HepG2 (cell line): ENCODE measurements at regions not wholly inside any gene's neighbourhood (a gene's known extent, or its start where the extent isn't known, plus 50 kb on each side); places are given as distances from the start of the nearest gene placed in this dataset.

Experiments
- ATAC-seq: fragments of 200-7000 bp; cut with Tn5 transposase; 3 replicates; pipeline ENCODE4 v1.9.1; 2020; ENCODE audit warnings: mild to moderate bottlenecking, moderate library complexity
- BruUV-seq: library from RNA; stranded (reverse); fragments of 400-500 nt; replicated peaks from 2 replicates; lab custom pipeline; 2021; lab: Mats Ljungman, UMichigan
- CTCF ChIA-PET: fragments of 300-600 bp; formaldehyde crosslinking; extraction: SDS; loops from one replicate; lab custom pipeline; 2021; ENCODE audit warnings: low total read pairs, inconsistent platforms, low intra/inter-chr PET ratio; lab: Yijun Ruan, JAX
- POLR2A ChIA-PET: fragments of 350-600 bp; sonication (Branson Sonifier 250); formaldehyde crosslinking; loops from one replicate; lab custom pipeline; 2020; ENCODE audit warnings: antibody characterized with exemption, inconsistent platforms; lab: Yijun Ruan, JAX
- DNase-seq: peaks from one replicate; pipeline ENCODE4 v3.0.0-alpha.2; 2015; ENCODE audit warnings: low spot score
- FAIRE-seq: peaks from 3 replicates; lab custom pipeline; 2011; peaks lifted over from hg19 to GRCh38; lab: Jason Lieb, UNC
- H2AFZ ChIP-seq: one replicate; pipeline ENCODE4 v1.6.1; 2011; ENCODE audit warnings: low read length, inconsistent platforms
- H3K27ac ChIP-seq: fragments of 300-600 bp; 3 replicates; pipeline ENCODE4 v1.8.0; 2011; ENCODE audit warnings: mixed run types, mild to moderate bottlenecking, mixed read lengths, low read length, inconsistent platforms; ENCODE audit not compliant: insufficient read depth; ENCODE audit errors: extremely low read length
- H3K27me3 ChIP-seq, 2 experiments: fragments of 200-600 bp in 1 of 2; 2 replicates in 1 of 2; 3 replicates in 1 of 2; pipeline versions ENCODE4 v1.6.0 to v1.8.0; 2011; ENCODE audit warnings: low read length in 2 of 2, mild to moderate bottlenecking in 2 of 2, moderate library complexity in 2 of 2, inconsistent platforms in 1 of 2; ENCODE audit not compliant: insufficient read depth in 2 of 2, control insufficient read depth in 1 of 2
- H3K36me3 ChIP-seq, 2 experiments: fragments of 200-600 bp in 1 of 2; replicated peaks in 1 of 2; 2 replicates in 1 of 2; 3 replicates in 1 of 2; pipeline versions ENCODE4 v1.5.1 to v1.8.0; 2011; ENCODE audit warnings: low read length in 2 of 2, inconsistent platforms in 1 of 2; ENCODE audit not compliant: insufficient read depth in 2 of 2, control insufficient read depth in 1 of 2
- H3K4me1 ChIP-seq: 2 replicates; pipeline ENCODE4 v1.5.1; 2012; ENCODE audit warnings: low read length, inconsistent platforms; ENCODE audit not compliant: insufficient read depth
- H3K4me2 ChIP-seq: 2 replicates; pipeline ENCODE4 v1.6.0; 2011; ENCODE audit warnings: low read depth, low read length, inconsistent platforms
- H3K4me3 ChIP-seq, 3 experiments: fragments of 200-600 bp in 1 of 3; sonication (generic), shearing (Covaris generic) in 1 of 3; replicated peaks in 1 of 3; 2 replicates each; pipeline ENCODE4 v1.5.1; 2011 to 2016; ENCODE audit warnings: low read length in 3 of 3, inconsistent platforms in 2 of 3, low read depth in 2 of 3, mild to moderate bottlenecking in 2 of 3, control low read depth in 1 of 3, mixed read lengths in 1 of 3; ENCODE audit not compliant: insufficient read depth in 1 of 3
- H3K79me2 ChIP-seq: one replicate; pipeline ENCODE4 v1.6.1; 2011; ENCODE audit warnings: low read length, inconsistent platforms; ENCODE audit not compliant: insufficient read depth
- H3K9ac ChIP-seq: 2 replicates; pipeline ENCODE4 v1.6.0; 2011; ENCODE audit warnings: mild to moderate bottlenecking, low read depth, low read length, inconsistent platforms; ENCODE audit not compliant: insufficient read depth
- H3K9me3 ChIP-seq: 2 replicates; pipeline ENCODE4 v1.5.1; 2012; ENCODE audit warnings: mild to moderate bottlenecking, low read length
- H4K20me1 ChIP-seq: 2 replicates; pipeline ENCODE4 v1.6.0; 2011; ENCODE audit warnings: inconsistent platforms, mild to moderate bottlenecking, low read length, moderate library complexity; ENCODE audit not compliant: insufficient read depth
- FOXM1 ChIP-seq: sonication (generic); formaldehyde crosslinking; IDR thresholded peaks from 2 replicates; pipeline ENCODE4 v1.5.0; 2020; ENCODE audit warnings: missing genetic modification reagents
- IKZF1 ChIP-seq: fragments of 450-650 bp; IDR thresholded peaks from 2 replicates; pipeline ENCODE4 v1.7.1; 2016
- PHF5A ChIP-seq: IDR thresholded peaks from one replicate; pipeline ENCODE4 v1.6.1; 2018; ENCODE audit warnings: low read depth, missing genetic modification reagents; ENCODE audit not compliant: unreplicated experiment
- ZNF543 ChIP-seq: sonication (generic); formaldehyde crosslinking; IDR thresholded peaks from 2 replicates; pipeline ENCODE4 v1.4.0; 2020; ENCODE audit warnings: mild to moderate bottlenecking, missing genetic modification reagents
- WGBS: methylation state at CpG from one replicate; pipeline ENCODE4 v1.1.6; 2017; ENCODE audit warnings: low lambda C conversion rate; 5-methylcytosine and 5-hydroxymethylcytosine counted together
- in situ Hi-C: cut with HindIII; loops from 2 replicates; pipeline ENCODE4 v1.10.0; 2017; ENCODE audit warnings: low pct_unique_long_range_greater_than_20kb; ENCODE audit not compliant: extremely low pct_ligation_motif_present
- intact Hi-C: fragments of 100-400 bp; cut with micrococcal nuclease; formaldehyde crosslinking; loops from one replicate; pipeline ENCODE4 v1.10.0; 2022; ENCODE audit not compliant: unreplicated experiment
- TF ChIP-seq, protein P1 (sequence below): fragments of 450-650 bp; IDR thresholded peaks from 2 replicates; pipeline ENCODE4 v1.6.1; 2016

DNA sequence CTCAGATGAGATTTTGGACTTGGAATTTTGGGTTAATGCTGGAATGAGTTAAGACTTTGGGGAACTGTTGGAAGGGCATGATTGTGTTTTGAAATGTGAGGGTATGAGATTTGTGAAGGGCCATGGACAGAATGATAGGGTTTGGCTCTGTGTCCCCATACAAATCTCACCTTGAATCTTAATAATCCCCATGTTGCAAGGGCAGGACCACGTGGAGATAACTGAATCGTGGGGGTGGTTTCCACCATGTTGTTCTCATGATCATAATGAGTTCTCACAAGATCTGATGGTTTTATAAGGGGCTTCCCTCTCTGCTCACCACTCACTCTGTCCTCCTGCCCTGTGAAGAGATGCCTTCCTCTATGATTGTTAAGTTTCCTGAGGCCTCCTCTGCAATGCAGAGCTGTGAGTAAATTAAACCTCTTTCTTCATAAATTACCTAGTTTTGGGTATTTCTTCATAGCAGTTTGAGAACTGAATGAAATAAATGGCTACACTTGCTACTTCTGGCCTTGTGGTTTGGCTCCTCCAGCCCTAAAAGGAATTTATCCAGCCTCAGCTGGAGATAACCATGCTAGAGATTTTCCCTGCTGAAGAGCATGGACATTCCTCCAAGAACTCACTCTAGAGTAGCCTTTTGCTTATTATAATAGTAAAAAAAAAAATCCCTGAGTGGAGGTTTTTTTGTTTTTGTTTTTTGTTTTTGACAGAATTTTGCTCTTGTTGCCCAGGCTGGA is 144.3 kb upstream of the TFPI start:
- BruUV-seq = no TSS peak
- no peaks in the 10 kb centered on the region for H3K4me1 ChIP-seq
- no peaks in the 10 kb centered on the region for H4K20me1 ChIP-seq
- no peaks in the 10 kb centered on the region for H3K79me2 ChIP-seq
- in situ Hi-C loops = no loop called here
- no peak for TF ChIP-seq ZNF543 (CRISPR knock-in tag)
- TF ChIP-seq, protein P1, sequence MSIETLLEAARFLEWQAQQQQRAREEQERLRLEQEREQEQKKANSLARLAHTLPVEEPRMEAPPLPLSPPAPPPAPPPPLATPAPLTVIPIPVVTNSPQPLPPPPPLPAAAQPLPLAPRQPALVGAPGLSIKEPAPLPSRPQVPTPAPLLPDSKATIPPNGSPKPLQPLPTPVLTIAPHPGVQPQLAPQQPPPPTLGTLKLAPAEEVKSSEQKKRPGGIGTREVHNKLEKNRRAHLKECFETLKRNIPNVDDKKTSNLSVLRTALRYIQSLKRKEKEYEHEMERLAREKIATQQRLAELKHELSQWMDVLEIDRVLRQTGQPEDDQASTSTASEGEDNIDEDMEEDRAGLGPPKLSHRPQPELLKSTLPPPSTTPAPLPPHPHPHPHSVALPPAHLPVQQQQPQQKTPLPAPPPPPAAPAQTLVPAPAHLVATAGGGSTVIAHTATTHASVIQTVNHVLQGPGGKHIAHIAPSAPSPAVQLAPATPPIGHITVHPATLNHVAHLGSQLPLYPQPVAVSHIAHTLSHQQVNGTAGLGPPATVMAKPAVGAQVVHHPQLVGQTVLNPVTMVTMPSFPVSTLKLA = peak; percentile 91
- no peaks in the 10 kb centered on the region; a peak in 1 of 5 replicates for H3K27me3 ChIP-seq
- FAIRE-seq (no peak), DNase-seq (no peak), ATAC-seq (no peak)
- ChIA-PET POLR2A (no interaction called here), CTCF (no interaction called here)
- no peak overlapping the region for H3K4me2 ChIP-seq
- intact Hi-C loops = no loop called here
- H3K9ac ChIP-seq = no peak overlapping the region
- no peak overlapping the region for H3K4me3 ChIP-seq
- no peaks in the 10 kb centered on the region for H3K9me3 ChIP-seq
- WGBS = 5% methylated on average over 2 of the region's 2 CpGs
- no peaks in the 10 kb centered on the region for H3K36me3 ChIP-seq
- no peak overlapping the region for H2AFZ ChIP-seq
- no peak overlapping the region for H3K27ac ChIP-seq

DNA sequence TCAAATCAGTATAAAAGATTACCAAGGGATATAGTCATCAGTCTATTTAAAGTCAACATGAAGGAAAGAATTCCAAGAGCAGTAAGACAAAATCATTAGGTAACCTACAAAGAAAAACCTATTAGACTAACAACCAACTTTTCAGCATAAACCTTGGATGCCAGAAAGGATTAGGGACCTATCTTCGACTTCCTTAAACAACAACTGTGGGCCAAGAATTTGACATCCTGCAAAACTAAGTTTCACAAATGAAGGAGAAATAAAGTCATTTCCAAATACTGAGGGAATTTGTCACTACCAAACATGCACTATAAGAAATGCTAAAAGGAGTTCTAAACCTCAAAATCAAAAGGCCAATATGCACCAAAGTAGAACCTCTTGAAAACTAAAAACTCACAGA is 147.9 kb upstream of the TFPI start:
- H4K20me1 ChIP-seq = no peaks in the 10 kb centered on the region
- H3K4me2 ChIP-seq = no peak overlapping the region
- ChIA-PET POLR2A (no interaction called here), CTCF (no interaction called here)
- DNase-seq (no peak), ATAC-seq (no peak), FAIRE-seq (no peak)
- no peak overlapping the region for H3K27ac ChIP-seq
- BruUV-seq = no TSS peak
- no peaks in the 10 kb centered on the region for H3K4me1 ChIP-seq
- intact Hi-C loops = no loop called here
- H2AFZ ChIP-seq = no peak overlapping the region
- TF ChIP-seq FOXM1 (CRISPR knock-in tag) (no peak), PHF5A (no peak), IKZF1 (no peak)
- no peak overlapping the region for H3K4me3 ChIP-seq
- H3K27me3 ChIP-seq = no peaks in the 10 kb centered on the region; a peak in 1 of 5 replicates
- no peaks in the 10 kb centered on the region for H3K79me2 ChIP-seq
- in situ Hi-C loops = no loop called here
- H3K9me3 ChIP-seq = no peaks in the 10 kb centered on the region
- no peaks in the 10 kb centered on the region for H3K36me3 ChIP-seq
- 0% methylated on average over 1 of the region's 1 CpG for WGBS
- no peak overlapping the region for H3K9ac ChIP-seq
